COLO829 (cell line): ENCODE measurements at regions not wholly inside any gene's neighbourhood (a gene's known extent, or its start where the extent isn't known, plus 50 kb on each side); places are given as distances from the start of the nearest gene placed in this dataset.
"Not testable (repeated sequence)": the region's sequence is repeated elsewhere in the genome, so short reads cannot be mapped to it uniquely, and the experiment has no call there.

ENCODE experiments used
- DNase-seq: peaks from one replicate; pipeline ENCODE4 v3.0.0; 2012; ENCODE audit warnings: low spot score

DNA sequence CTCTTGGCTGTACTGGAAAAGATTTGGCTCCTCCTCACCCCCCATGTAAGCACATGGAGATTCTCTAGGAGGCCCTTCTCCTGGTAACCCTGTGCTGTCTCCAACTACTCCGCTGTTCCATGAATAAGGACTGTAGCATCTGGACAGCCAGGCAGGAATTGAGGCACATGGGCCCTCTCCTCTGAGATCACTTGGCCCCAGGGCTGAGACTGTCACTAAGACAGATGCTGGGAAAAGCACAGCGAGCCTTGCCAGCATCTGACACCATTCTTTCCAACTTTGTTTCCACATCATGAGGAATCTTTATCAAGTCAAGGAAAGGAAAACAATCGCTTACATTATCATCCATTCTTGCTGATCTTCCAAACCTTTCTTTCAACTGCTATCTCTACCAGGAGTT, 222.6 kb upstream of the INTU start:
- DNase-seq, result no peak

- DNase-seq, result no peak
Measured at GRCh38 chr4:127410644-127411043, 222.1 kb upstream of the INTU start.

DNA sequence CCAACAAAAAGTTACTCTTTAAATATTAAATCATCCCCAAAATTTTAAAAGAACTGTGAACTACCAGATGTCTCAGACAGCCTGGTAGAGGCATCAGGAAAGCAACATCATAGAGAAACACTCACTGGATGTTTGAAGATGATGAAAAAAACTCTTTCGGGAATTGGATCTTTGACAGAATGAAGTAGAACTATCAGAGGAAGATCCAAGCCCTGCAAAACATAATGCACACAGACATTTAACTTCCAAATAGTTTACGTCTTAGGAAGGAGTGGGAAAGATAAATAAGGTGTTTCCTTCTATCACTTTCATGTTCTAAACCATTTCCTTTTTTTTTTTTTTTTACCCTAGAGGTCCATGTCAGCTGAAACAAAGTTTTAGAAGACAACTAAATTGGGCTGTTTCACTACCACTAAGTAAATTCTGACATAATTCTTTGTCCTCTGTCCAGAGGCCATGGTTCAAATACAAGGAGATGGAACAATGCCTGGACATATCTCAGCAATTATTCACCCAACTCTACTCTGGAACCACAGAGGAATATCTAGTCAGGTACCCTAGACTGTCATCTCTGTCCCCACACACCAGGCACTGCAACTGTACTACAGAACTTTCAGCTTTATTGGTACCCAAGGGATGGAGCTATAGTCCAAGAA, 217.7 kb upstream of the INTU start:
- DNase-seq, result no peak

- DNase-seq, result no peak
Measured at GRCh38 chr4:127416115-127416514, 216.6 kb upstream of the INTU start.

DNA sequence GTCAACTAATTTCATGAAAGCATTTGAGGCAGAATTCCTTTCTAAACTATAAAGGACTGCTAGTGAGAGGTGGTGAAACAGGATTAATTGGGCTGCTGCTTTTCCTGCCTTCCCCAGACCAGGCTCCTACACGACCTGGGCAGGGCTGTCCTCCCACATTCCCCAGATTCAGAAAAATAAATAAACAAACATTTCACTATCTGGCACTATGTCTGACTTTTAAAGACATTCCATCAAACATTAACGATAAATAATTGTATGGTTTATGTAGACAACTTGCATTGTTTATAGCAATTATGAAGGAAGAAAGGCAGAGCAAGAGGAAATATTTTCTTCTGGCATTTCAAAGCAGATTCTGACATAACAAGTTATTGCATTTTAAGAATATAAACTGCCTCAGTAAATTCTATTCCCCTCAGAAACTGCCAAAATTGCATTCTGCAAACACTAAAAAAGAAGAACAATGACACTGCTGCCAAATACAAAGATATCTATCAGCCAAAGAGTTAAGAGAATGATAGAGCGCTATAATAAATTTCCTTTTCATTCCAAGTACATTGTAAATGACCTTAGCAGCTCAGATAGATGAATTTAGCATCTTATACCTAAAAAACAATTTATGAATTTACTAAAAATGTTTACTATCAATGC, 214.7 kb upstream of the INTU start:
- no peak for DNase-seq

DNA sequence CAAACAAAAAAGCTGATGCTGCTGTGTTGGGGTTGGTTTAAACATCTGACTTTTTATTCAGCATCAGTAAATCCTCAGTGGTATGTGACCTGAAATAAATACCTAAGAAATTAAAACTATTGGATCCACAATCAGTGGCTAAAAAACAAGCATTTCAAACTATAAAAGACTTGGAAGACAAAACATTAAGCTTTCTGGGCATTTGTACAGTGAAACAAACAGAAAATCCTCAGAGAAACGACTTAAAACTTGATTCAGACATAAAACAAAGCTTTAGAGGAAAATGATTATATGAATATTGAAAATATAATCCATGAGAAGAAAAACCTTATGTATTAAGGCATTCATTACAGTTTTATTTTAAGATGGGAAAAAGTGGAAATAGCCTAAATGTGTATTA, 213.3 kb upstream of the INTU start:
- DNase-seq, result no peak

- no peak for DNase-seq
Measured at GRCh38 chr4:127421437-127421836, 211.3 kb upstream of the INTU start.

DNA sequence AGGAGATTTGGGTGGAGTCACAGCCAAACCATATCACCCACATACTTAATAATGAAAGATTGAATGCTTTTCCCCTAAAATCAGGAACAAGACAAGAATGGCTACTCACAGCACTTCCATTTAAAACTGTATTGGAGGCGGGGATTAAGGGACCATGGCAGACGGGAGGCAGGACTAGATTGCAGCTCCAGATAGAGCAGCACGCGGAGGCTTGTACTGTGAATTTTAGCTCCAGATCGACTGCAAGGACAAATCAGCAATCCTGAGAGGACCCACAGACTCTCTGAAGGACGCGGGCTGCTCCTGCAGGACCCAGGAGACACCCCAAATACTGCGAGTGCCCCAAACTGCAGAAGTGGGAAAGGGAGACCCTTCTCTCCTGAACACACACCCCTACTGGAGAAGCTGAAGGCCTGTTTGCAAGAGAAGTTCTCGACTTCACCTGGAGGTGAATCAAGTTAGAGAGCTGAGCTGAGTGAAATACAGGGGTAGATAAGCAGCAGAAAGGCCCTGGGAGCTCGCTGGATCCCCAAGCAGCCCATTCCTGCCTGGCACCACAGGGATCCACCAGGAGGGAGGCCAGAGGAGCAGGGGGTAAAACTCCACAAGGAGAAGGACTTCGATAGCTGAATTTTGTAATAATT, 207.4 kb upstream of the INTU start:
- DNase-seq, result no peak

GRCh38 chr4:127425851-127426250, 206.9 kb upstream of the INTU start:
- DNase-seq, result no peak

GRCh38 chr4:127441571-127441970, 191.2 kb upstream of the INTU start:
- no peak for DNase-seq

GRCh38 chr4:127445471-127445870, 187.3 kb upstream of the INTU start:
- DNase-seq, result no peak

DNA sequence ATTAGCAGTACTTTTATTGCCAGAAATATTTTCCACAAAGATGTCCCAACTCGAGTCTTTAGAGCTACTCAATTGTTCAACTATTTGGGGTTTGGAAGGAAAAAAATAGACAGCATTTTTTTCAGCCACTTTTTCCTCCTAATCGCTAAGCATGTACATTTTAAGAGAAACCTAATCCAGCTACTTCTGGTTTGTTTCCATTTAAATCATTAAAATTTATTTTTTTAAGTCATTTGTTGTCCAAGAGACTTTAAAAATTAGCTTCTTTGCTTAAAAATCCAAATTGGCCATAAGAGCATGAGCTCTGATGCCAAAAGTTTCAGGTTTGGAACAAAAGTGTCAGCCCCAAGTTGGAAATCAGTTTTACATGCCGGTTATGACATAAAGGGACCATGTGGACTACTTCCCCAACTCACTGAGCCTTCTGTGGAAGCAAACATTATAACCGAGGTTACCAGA, 186.3 kb upstream of the INTU start:
- no peak for DNase-seq

GRCh38 chr4:127448986-127449385, 183.8 kb upstream of the INTU start:
- DNase-seq, result no peak

DNA sequence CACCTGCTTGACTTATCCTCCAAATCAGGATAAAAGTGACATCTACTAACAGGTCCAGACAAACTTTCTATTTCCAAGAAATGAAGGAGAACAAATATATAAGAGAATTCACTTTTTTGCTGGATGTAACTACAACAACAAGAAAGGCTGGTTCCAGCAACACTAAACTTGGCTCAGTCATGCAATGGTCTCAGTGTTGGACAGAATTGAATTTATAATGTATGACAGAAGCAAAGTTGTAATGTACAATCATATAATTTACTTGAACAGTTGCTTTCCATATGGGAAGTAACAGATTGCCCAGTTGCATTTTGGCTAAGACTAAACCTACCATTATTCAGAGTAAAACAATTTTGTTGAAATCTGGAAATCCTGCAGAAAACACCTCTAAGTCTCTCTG, 183.3 kb upstream of the INTU start:
- no peak for DNase-seq

DNA sequence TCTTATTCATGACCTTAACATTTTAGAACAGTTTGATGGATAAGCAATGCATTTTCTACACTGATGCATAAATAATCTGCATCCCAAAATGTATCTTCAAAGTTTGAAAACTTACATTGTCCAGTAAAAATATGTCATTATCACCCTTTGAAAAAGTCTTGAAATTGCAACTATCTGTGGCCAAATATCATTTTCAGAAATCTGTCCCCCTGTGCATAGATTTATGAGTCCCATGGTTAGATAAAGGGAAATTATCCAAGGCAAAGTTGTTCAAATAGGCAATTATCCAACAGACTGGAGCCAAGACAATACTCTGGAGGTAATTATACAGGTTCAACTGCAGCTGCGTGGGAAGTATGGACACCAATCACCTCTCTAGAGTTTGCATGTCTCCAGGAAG, 182.5 kb upstream of the INTU start:
- no peak for DNase-seq

DNA sequence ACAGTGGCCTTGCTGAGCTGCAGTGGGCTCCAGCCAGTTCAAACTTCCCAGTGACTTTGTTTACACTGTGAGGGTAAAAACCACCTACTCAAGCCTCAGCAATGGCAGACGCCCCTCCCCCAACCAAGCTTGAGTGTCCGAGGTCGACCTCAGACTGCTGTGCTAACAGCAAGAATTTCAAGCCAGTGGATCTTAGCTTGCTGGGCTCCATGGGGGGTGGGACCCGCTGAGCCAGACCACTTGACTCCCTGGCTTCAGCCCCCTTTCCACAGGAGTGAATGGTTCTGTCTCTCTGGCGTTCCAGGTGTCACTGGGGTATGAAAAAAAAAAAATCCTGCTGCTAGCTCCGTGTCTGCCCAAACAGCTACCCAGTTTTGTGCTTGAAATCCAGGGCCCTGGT, 168.9 kb upstream of the INTU start:
- DNase-seq, result no peak

GRCh38 chr4:127469542-127469941, 163.2 kb upstream of the INTU start:
- DNase-seq, result no peak

- no peak for DNase-seq
Measured at GRCh38 chr4:127469959-127470809, 162.6 kb upstream of the INTU start.

DNA sequence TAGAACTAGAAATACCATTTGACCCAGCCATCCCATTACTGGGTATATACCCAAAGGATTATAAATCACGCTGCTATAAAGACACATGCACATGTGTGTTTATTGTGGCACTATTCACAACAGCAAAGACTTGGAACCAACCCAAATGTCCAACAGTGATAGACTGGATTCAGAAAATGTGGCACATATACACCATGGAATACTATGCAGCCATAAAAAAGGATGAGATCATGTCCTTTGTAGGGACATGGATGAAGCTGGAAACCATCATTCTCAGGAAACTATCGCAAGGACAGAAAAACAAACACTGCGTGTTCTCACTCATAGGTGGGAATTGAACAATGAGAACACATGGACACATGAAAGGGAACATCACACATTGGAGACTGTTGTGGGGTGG, 154.5 kb upstream of the INTU start:
- not testable (repeated sequence) for DNase-seq

- peak; percentile 13 for DNase-seq
Measured at GRCh38 chr4:127479031-127479622, 153.6 kb upstream of the INTU start.

DNA sequence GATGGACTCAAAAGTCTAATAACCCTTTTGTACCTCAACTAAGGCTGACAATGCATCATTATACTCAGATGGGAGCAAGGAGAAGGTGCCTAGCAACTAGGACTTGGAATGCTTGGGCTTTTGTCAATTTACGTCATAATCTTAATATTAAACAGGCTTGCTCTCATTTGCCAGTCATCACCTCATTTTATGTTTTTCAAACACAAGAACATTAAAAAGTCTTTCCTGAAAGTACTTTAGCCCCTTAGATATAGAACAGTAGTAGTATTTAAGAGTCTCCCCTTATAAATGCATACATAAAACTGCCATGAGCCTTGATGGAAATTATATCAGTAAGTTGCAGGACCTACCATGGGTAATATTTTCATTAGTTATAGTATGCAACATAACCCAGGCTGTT, 150.7 kb upstream of the INTU start:
- DNase-seq, result no peak

- peak; percentile 17 for DNase-seq
Measured at GRCh38 chr4:127484117-127484516, 148.6 kb upstream of the INTU start.
